Germinal center (tissue), 1 donor: ENCODE measurements at regions not wholly inside any gene's neighbourhood (a gene's known extent, or its start where the extent isn't known, plus 50 kb on each side); places are given as distances from the start of the nearest gene placed in this dataset.
"Not testable (repeated sequence)": the region's sequence is repeated elsewhere in the genome, so short reads cannot be mapped to it uniquely, and the experiment has no call there.

Experiments used
- DNase-seq: peaks from one replicate; pipeline ENCODE4 v3.0.0; 2012; ENCODE audit warnings: mixed read lengths, low spot score

DNA sequence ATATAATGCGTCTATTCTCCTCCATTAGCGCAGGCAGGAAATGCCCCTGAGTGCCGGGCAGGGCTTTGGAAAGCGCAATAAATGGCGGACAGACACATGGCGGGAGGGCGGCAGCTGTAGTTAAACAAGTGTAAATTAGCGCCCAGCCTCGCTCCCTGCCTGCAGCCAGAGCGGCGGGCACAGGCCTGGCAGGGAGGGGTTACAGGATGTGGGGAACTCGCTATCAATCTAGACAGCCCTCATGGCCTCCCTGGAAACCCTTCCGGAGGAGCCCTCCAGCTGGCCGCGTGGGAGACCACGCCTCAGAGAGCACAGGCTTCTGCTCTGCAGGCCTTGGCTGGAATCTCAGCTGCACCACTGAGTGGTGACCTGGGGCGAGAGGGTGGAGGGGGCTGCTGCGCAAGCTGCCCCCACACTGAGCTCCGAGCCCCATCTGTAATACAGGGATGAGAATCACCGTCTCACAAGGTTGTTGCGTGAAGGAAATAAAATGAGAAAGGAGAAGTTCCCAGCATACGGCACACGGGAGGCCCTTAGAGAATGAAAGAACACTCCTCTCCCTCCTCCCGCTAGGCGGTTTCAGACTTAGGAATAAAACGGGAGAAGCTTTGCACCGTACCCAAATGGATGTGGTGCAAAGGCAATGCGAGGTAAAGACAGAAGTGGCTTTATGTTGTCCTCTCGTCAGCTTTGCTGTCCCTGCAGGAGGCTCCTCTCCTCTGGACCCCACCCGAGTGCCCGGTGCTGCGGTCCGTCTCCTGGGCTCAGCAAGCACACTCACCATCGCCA lies 167.2 kb upstream of the POU3F1 start:
- peak; percentile 21 for DNase-seq

- DNase-seq = no peak
Observed at GRCh38 chr1:38210895-38211177, 164.2 kb upstream of the POU3F1 start.

- DNase-seq = no peak
Observed at GRCh38 chr1:38210021-38210894, 163.7 kb upstream of the POU3F1 start.

- DNase-seq = peak; percentile 60
Observed at GRCh38 chr1:38208716-38209632, 162.4 kb upstream of the POU3F1 start.

DNA sequence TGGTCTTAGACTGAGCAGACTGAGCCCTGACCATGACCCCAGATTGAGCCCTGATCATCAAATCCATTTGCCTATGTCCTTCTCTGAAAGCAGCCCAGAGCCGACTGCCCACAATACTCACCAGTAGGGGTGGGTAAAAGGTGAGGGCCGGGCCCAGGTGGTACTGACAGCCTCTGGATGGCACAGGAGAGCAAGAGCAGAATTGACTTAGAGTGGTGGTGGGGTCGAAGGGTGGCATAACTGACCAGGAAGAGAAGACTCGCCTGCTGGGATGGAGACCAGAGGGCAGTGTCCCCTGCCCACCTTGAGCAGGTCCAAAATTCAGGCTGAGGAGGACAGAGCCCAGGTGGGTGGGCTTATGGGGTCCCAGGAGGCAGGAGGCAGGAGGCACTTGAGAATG lies 161.3 kb upstream of the POU3F1 start:
- no peak for DNase-seq

GRCh38 chr1:38207275-38207674 lies 160.7 kb upstream of the POU3F1 start:
- no peak for DNase-seq

DNA sequence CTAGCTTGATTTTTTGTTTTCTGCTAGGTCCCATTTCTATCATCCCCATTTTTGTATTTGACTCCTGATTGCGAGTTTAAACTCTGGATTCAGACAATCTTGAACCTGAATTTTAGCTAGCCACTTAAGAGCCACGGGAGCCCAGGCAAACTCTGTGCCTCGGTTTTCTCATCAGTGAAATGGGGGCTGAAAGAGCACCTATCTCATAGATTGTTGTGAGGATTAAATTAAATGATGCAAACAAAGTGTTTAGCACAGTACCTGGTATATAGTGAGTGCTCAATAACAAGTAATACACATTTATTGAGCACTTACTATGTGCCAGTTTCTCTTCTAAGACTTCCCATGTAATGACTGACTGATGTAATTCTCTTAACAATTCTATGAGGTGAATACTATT lies 158.1 kb upstream of the POU3F1 start:
- DNase-seq = no peak

DNA sequence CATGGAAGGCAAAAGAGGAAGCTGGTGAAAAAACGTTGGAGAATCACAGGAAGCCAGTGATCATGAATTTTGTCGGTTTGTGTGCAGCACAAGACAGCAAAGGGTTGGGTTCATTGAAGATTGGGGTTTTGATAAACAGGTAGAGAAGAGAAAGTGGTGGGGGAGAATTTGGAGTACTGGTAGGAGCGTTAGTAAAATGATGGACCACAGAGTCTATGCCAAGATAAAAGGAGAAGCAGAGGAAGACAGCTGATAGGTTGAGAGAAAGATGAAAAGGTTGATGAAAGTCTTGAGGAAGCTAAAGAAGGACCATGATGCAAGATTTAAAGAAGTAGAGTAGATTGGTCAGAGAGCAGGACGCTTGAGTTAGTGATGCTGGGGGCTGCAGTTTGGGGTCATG lies 156.8 kb upstream of the POU3F1 start:
- DNase-seq = no peak

GRCh38 chr1:38201431-38201830 lies 154.8 kb upstream of the POU3F1 start:
- DNase-seq = no peak

GRCh38 chr1:38198621-38199020 lies 152.0 kb upstream of the POU3F1 start:
- no peak for DNase-seq

- DNase-seq = no peak
Observed at GRCh38 chr1:38198099-38198498, 151.5 kb upstream of the POU3F1 start.

DNA sequence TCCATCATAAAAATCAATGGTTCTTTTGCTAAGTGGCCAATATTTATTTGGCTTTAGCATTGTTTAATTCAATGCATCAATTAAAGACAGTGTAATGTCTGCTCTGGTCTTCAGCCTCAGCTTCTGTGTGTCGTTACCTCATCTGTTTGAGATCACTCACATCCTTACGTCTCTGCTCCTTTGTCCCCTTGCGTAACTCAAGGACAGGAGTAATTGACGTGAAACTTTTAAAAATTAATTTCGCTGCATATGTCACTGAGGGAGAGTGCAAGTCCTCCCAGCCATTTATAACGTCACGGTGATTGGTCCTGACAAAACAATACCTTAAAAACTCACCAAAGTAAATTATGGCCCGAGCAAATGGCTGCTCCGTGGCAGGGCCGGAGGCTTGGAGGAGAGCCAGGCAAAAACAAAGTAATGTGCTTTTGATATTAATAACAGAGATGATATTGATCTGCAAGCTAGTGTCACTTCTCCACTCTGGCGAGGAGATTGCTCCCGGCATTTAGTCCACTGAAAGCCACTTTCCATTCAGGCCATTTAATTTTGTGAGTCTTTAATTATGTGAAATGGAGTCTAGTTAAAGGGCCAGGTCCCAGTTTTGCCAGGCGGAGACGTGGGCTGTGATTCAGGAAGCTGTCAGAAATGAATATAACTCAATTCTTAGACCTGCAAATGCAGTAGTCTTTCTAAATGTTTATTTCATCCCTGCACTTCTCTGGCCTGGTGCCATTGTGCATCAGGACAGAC lies 150.9 kb upstream of the POU3F1 start:
- DNase-seq = no peak

GRCh38 chr1:38194472-38194871 lies 147.9 kb upstream of the POU3F1 start:
- no peak for DNase-seq

- DNase-seq = no peak
Observed at GRCh38 chr1:38193040-38193439, 146.4 kb upstream of the POU3F1 start.

GRCh38 chr1:38191461-38191860 lies 144.9 kb upstream of the POU3F1 start:
- DNase-seq = no peak

DNA sequence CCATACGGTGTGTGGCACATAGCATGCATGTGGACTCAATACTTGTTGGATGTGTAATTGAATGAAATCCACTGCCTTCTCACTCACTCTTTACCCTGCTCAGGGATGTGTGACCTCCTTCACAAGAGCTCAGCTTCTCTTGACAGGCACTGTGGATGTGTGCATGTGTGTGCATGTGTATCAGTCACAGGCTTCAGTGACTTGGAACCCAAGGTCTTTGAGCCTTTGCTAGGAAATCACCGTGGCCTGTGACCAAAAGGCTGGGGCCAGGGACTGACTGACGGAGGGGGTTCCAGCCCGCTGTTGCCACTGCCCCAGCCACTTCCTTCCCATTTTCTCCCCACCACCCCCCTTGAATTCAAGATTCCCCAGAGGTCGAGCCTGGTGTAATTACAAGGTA lies 144.4 kb upstream of the POU3F1 start:
- no peak for DNase-seq

DNA sequence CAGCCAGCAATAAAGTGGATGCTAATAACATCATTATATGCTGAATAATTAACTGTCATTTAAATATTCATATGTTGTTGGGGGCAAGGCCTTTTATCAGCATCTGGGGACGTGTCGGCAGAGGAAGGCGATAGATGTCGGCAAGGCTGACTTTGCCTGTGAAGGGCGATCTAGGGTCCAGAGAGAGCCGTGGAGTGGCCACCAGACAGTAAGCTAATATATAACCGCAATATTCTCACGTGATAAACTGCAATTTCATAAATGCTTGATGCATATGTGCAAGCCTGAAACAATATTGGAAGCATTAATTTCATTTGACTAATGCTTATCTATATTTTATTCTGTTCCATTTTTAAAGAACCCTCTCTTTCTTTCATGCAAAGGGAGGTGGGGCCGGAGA lies 141.0 kb upstream of the POU3F1 start:
- DNase-seq = no peak

- DNase-seq = no peak
Observed at GRCh38 chr1:38186566-38186965, 140.0 kb upstream of the POU3F1 start.

DNA sequence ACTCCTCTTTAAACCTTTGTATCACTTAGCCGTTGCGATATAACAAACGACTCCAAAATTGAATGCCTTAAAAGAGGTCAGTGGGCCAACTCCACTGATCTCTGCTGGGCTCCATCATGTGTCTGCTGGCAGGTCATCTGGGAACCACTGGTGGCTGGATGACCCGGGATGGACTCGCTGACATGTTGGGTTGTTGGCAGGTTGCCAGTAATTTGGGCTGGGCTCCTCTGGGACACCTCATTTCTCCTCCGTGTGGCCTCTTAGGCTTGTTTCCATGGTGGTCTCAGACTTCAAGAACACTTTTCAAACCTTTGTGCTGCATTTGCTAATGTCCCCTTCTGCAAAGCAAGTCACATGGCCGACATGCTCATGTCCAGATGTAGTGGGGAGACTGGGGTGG lies 139.3 kb upstream of the POU3F1 start:
- no peak for DNase-seq

DNA sequence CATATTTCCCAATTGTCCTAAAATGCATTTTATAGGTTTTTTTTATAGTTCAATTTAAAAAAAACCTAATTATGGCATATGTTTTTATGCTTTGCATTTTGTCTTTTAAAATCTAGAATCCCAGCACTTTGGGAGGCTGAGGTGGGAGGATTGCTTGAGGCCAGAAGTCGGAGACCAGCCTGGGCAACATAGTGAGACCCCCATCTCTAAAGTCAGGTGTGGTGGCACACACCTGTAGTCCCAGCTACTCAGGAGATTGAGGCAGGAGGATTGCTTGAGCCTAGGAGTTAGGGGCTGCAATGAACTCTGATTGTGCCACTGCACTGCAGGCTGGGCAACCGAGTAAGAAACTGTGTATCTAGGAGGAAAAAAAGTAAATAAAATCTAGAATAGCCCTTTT lies 137.2 kb upstream of the POU3F1 start:
- no peak for DNase-seq

- DNase-seq = no peak
Observed at GRCh38 chr1:38183096-38183495, 136.5 kb upstream of the POU3F1 start.

GRCh38 chr1:38180388-38180787 lies 133.8 kb upstream of the POU3F1 start:
- not testable (repeated sequence) for DNase-seq
